GM12864 (cell line): ENCODE measurements at regions not wholly inside any gene's neighbourhood (a gene's known extent, or its start where the extent isn't known, plus 50 kb on each side); places are given as distances from the start of the nearest gene placed in this dataset.

Experiments
- DNase-seq: peaks from one replicate; pipeline ENCODE4 v3.0.0-alpha.2; 2011; ENCODE audit warnings: low read depth
- H3K4me3 ChIP-seq: 2 replicates; pipeline ENCODE4 v1.5.1; 2011; ENCODE audit warnings: mild to moderate bottlenecking, low read depth, low read length, control low read depth
- CTCF ChIP-seq: IDR thresholded peaks from 2 replicates; pipeline ENCODE4 v1.5.1; 2011; ENCODE audit warnings: low read depth, mild to moderate bottlenecking, moderate library complexity, low read length, control low read depth, inconsistent platforms; ENCODE audit errors: missing control alignments

- DNase-seq, result no peak
- H3K4me3 ChIP-seq, result no peak overlapping the region
- TF ChIP-seq CTCF, result no peak
These were observed 282.9 kb upstream of the ZPLD1 start for GRCh38 chr3:102151935-102152334.

- DNase-seq, result no peak
- no peak for TF ChIP-seq CTCF
- no peak overlapping the region for H3K4me3 ChIP-seq
These were observed 278.4 kb upstream of the ZPLD1 start for GRCh38 chr3:102156426-102156825.

GRCh38 chr3:102158080-102158740, 276.6 kb upstream of the ZPLD1 start:
- TF ChIP-seq CTCF, result no peak
- DNase-seq, result no peak
- H3K4me3 ChIP-seq, result no peak overlapping the region

- no peak overlapping the region for H3K4me3 ChIP-seq
- TF ChIP-seq CTCF, result no peak
- no peak for DNase-seq
These were observed 274.9 kb upstream of the ZPLD1 start for GRCh38 chr3:102159810-102160451.

GRCh38 chr3:102161384-102162006, 273.3 kb upstream of the ZPLD1 start:
- no peak for TF ChIP-seq CTCF

GRCh38 chr3:102162251-102162650, 272.6 kb upstream of the ZPLD1 start:
- TF ChIP-seq CTCF, result no peak
- DNase-seq, result no peak
- H3K4me3 ChIP-seq, result no peak overlapping the region

More at GRCh38 chr3:102161384-102162006, 273.3 kb upstream of the ZPLD1 start:
- no peak for DNase-seq
- H3K4me3 ChIP-seq, result no peak overlapping the region
